K562 (cell line): ENCODE measurements at regions not wholly inside any gene's neighbourhood (a gene's known extent, or its start where the extent isn't known, plus 50 kb on each side); places are given as distances from the start of the nearest gene placed in this dataset.

Source experiments
- ATAC-seq: fragments of 200-7000 bp; cut with Tn5 transposase; 3 replicates; pipeline ENCODE4 v1.9.1; 2020; ENCODE audit warnings: moderate library complexity
- BruUV-seq: library from RNA; stranded (reverse); fragments of 400-500 nt; replicated peaks from 2 replicates; lab custom pipeline; 2021; lab: Mats Ljungman, UMichigan
- CTCF ChIA-PET: fragments of 300-600 bp; formaldehyde crosslinking; extraction: SDS; loops from one replicate; lab custom pipeline; 2021; ENCODE audit warnings: low intra/inter-chr PET ratio; lab: Yijun Ruan, JAX
- POLR2A ChIA-PET: fragments of 300-600, 350-650 bp; sonication (Branson Sonifier 250); formaldehyde crosslinking; extraction: SDS; loops from one replicate; lab custom pipeline; 2021; ENCODE audit warnings: antibody characterized with exemption, inconsistent platforms; lab: Yijun Ruan, JAX
- DNase-seq, 4 experiments: peaks; one replicate each; pipeline versions ENCODE4 v3.0.0 to v3.0.0-alpha.2; 2011 to 2018; ENCODE audit warnings: low spot score in 3 of 4, mixed read lengths in 3 of 4; ENCODE audit errors: extremely low read depth in 1 of 4
- FAIRE-seq: peaks from 2 replicates; lab custom pipeline; 2011; peaks lifted over from hg19 to GRCh38; lab: Jason Lieb, UNC
- H2AFZ ChIP-seq: 2 replicates; pipeline ENCODE4 v1.6.0; 2011; ENCODE audit warnings: low read depth, low read length, control low read depth, inconsistent platforms
- H3K27ac ChIP-seq: fragments of 200-600 bp; 3 replicates; pipeline ENCODE4 v1.8.0; 2011; ENCODE audit warnings: low read depth, mild to moderate bottlenecking, control low read depth, inconsistent platforms, low read length, moderate library complexity, mixed read lengths; ENCODE audit errors: extremely low read depth
- H3K27me3 ChIP-seq, 2 experiments: fragments of 300-600 bp in 1 of 2; 2 replicates in 1 of 2; 3 replicates in 1 of 2; pipeline versions ENCODE4 v1.6.0 to v1.8.0; 2011; ENCODE audit warnings: inconsistent platforms in 2 of 2, low read length in 2 of 2, mild to moderate bottlenecking in 1 of 2, mixed read lengths in 1 of 2, moderate library complexity in 1 of 2; ENCODE audit not compliant: control insufficient read depth in 2 of 2, insufficient read depth in 2 of 2
- H3K36me3 ChIP-seq: fragments of 300-600 bp; 3 replicates; pipeline ENCODE4 v1.8.0; 2011; ENCODE audit warnings: mild to moderate bottlenecking, low read length, inconsistent platforms; ENCODE audit not compliant: control insufficient read depth, insufficient read depth
- H3K4me1 ChIP-seq, 2 experiments: fragments of 200-600 bp in 1 of 2; replicated peaks in 1 of 2; 2 replicates in 1 of 2; 3 replicates in 1 of 2; pipeline versions ENCODE4 v1.5.1 to v1.8.0; 2011; ENCODE audit warnings: inconsistent platforms in 2 of 2, low read length in 2 of 2, mild to moderate bottlenecking in 1 of 2, mixed read lengths in 1 of 2, moderate library complexity in 1 of 2; ENCODE audit not compliant: control insufficient read depth in 2 of 2, insufficient read depth in 2 of 2
- H3K4me2 ChIP-seq: 2 replicates; pipeline ENCODE4 v1.6.1; 2011; ENCODE audit warnings: low read length, control low read depth, inconsistent platforms, mixed read lengths; ENCODE audit not compliant: insufficient read depth
- H3K4me3 ChIP-seq: fragments of 200-600 bp; sonication (generic), shearing (Covaris generic); 2 replicates; pipeline ENCODE4 v1.5.1; 2016; ENCODE audit warnings: control low read depth, inconsistent platforms
- H3K79me2 ChIP-seq: fragments of 200-600 bp; 3 replicates; pipeline ENCODE4 v1.8.0; 2011; ENCODE audit warnings: low read length, inconsistent platforms; ENCODE audit not compliant: control insufficient read depth, insufficient read depth
- H3K9ac ChIP-seq, 2 experiments: 2 replicates each; pipeline versions ENCODE4 v1.6.0 to v1.6.1; 2011; ENCODE audit warnings: low read depth in 2 of 2, low read length in 2 of 2, control low read depth in 1 of 2, inconsistent platforms in 1 of 2, mild to moderate bottlenecking in 1 of 2, mixed read lengths in 1 of 2; ENCODE audit not compliant: insufficient read depth in 1 of 2
- H3K9me1 ChIP-seq: one replicate; pipeline ENCODE4 v1.6.0; 2011; ENCODE audit warnings: inconsistent platforms, mild to moderate bottlenecking, low read length, moderate library complexity; ENCODE audit not compliant: control insufficient read depth, insufficient read depth
- H3K9me3 ChIP-seq: replicated peaks from 2 replicates; pipeline ENCODE4 v1.5.1; 2011; ENCODE audit warnings: low read depth, low read length, inconsistent platforms; ENCODE audit not compliant: control insufficient read depth, insufficient read depth
- H4K20me1 ChIP-seq: replicated peaks from 2 replicates; pipeline ENCODE4 v1.6.1; 2011; ENCODE audit warnings: low read length, inconsistent platforms, mixed read lengths; ENCODE audit not compliant: control insufficient read depth, insufficient read depth
- BMI1 ChIP-seq: fragments of 150-350 bp; IDR thresholded peaks from 2 replicates; pipeline ENCODE4 v1.6.1; 2014; ENCODE audit warnings: low read length
- CREBBP ChIP-seq: IDR thresholded peaks from one replicate; pipeline ENCODE4 v1.6.1; 2012; ENCODE audit warnings: low read depth, mild to moderate bottlenecking, control low read depth, inconsistent platforms, low read length
- FIP1L1 ChIP-seq: fragments of 200-400 bp; formaldehyde crosslinking; IDR thresholded peaks from 2 replicates; pipeline ENCODE4 v1.6.1; 2018; ENCODE audit warnings: mild to moderate bottlenecking, low read depth, low read length; ENCODE audit not compliant: poor library complexity, severe bottlenecking
- MCM5 ChIP-seq: fragments of 450-650 bp; IDR thresholded peaks from 2 replicates; pipeline ENCODE4 v1.6.1; 2016; ENCODE audit warnings: low read depth
- MCM7 ChIP-seq, 2 experiments: fragments of 450-650 bp; IDR thresholded peaks; 2 replicates each; pipeline ENCODE4 v1.6.1; 2016 to 2018
- OTX1 ChIP-seq: fragments of 450-650 bp; formaldehyde crosslinking; IDR thresholded peaks from 2 replicates; pipeline ENCODE4 v1.4.0; 2022; ENCODE audit warnings: mild to moderate bottlenecking
- PHB2 ChIP-seq: fragments of 450-650 bp; IDR thresholded peaks from 2 replicates; pipeline ENCODE4 v1.6.1; 2017; ENCODE audit warnings: low read depth
- PRDM10 ChIP-seq: fragments of 450-650 bp; IDR thresholded peaks from 2 replicates; pipeline ENCODE4 v1.6.1; 2018; ENCODE audit not compliant: partially characterized antibody
- PTBP1 ChIP-seq: fragments of 200-400 bp; formaldehyde crosslinking; IDR thresholded peaks from 2 replicates; pipeline ENCODE4 v1.6.1; 2017; ENCODE audit warnings: low read depth, low read length
- RAD21 ChIP-seq, 2 experiments: fragments of 250-450 bp in 1 of 2; fragments of 450-650 bp in 1 of 2; sonication (Bioruptor Pico) in 1 of 2; formaldehyde crosslinking in 1 of 2; IDR thresholded peaks in 1 of 2; conservative IDR thresholded peaks in 1 of 2; 2 replicates each; pipeline versions ENCODE4 v1.4.0 to v1.8.0; 2020 to 2022; ENCODE audit warnings: mild to moderate bottlenecking in 2 of 2, moderate library complexity in 1 of 2
- SMAD4 ChIP-seq: fragments of 250-450 bp; sonication (Bioruptor Pico); conservative IDR thresholded peaks from 2 replicates; pipeline ENCODE4 v1.8.0; 2021; ENCODE audit warnings: inconsistent platforms, mild to moderate bottlenecking, moderate library complexity
- SMC3 ChIP-seq: conservative IDR thresholded peaks from 2 replicates; pipeline ENCODE4 v1.6.1; 2011; ENCODE audit warnings: low read depth, low read length, improper control_type of control experiment; ENCODE audit not compliant: insufficient read depth
- THRA ChIP-seq: fragments of 450-650 bp; IDR thresholded peaks from 2 replicates; pipeline ENCODE4 v1.6.1; 2017; ENCODE audit warnings: mild to moderate bottlenecking, moderate library complexity
- ZFP30 ChIP-seq: fragments of 250-450 bp; sonication (Bioruptor Pico); IDR thresholded peaks from 2 replicates; pipeline ENCODE4 v1.8.0; 2022; ENCODE audit warnings: moderate library complexity, mild to moderate bottlenecking, inconsistent platforms, borderline replicate concordance
- ZFX ChIP-seq: sonication (generic); formaldehyde crosslinking; IDR thresholded peaks from 2 replicates; pipeline ENCODE4 v1.8.0; 2022; ENCODE audit warnings: mild to moderate bottlenecking, missing genetic modification reagents, moderate library complexity
- ZNF12 ChIP-seq: sonication (generic); formaldehyde crosslinking; IDR thresholded peaks from 2 replicates; pipeline ENCODE4 v1.4.0; 2020; ENCODE audit warnings: mild to moderate bottlenecking, missing genetic modification reagents
- ZNF695 ChIP-seq: fragments of 450-650 bp; formaldehyde crosslinking; IDR thresholded peaks from 2 replicates; pipeline ENCODE4 v1.4.0; 2020; ENCODE audit warnings: mild to moderate bottlenecking, moderate library complexity
- ZNF780A ChIP-seq: fragments of 250-450 bp; sonication (Bioruptor Pico); IDR thresholded peaks from 2 replicates; pipeline ENCODE4 v1.5.0; 2021; ENCODE audit warnings: mild to moderate bottlenecking
- WGBS: fragments of 100-300 bp; shearing (Covaris generic); methylation state at CpG from one replicate; pipeline ENCODE4 v1.1.6; 2016; ENCODE audit warnings: low coverage, mixed read lengths; ENCODE audit not compliant: insufficient coverage; ENCODE audit errors: missing lambda C conversion rate; 5-methylcytosine and 5-hydroxymethylcytosine counted together
- in situ Hi-C: fragments of 300-500 bp; cut with MboI; formaldehyde crosslinking; loops from 4 replicates; pipeline ENCODE4 v1.15.0; 2018; ENCODE audit warnings: inconsistent platforms, mixed read lengths
- intact Hi-C: fragments of 100-400 bp; cut with micrococcal nuclease; formaldehyde crosslinking; loops from 2 replicates; pipeline ENCODE4 v1.14.2; 2022

- no peak overlapping the region for H2AFZ ChIP-seq
- H3K27me3 ChIP-seq, result peaks cover 43 to 61% of the 10 kb centered on the region in 2 experiments
- no peaks in the 10 kb centered on the region for H3K79me2 ChIP-seq
- no peak for DNase-seq
- H3K4me1 ChIP-seq, result no peaks in the 10 kb centered on the region
- ChIA-PET POLR2A (interaction anchor here (0.9 to 1.4 kb wide), 3 partner anchors 12 to 29 kb away, joined by 3 to 4 read pairs (median 4); no protein-coding TSS in a partner anchor), CTCF (no interaction called here)
- no peaks in the 10 kb centered on the region; the same call in 1 of the 2 replicates for H4K20me1 ChIP-seq
- intact Hi-C loops, result no loop called here
- no peak for TF ChIP-seq BMI1
- TF ChIP-seq FIP1L1, result no peak
- TF ChIP-seq THRA, result no peak
- TF ChIP-seq SMC3, result no peak
- TF ChIP-seq ZNF695 (CRISPR knock-in tag), result no peak
- no peak for TF ChIP-seq ZNF780A (CRISPR knock-in tag)
- TF ChIP-seq PHB2, result no peak
- TF ChIP-seq ZNF12 (CRISPR knock-in tag), result no peak
- TF ChIP-seq RAD21 (CRISPR knock-in tag; conservative IDR thresholded peaks at IDR 0.05 in 1 of 2, IDR thresholded peaks at IDR 0.05 in 1 of 2), result no peak
- TF ChIP-seq SMAD4 (CRISPR knock-in tag), result no peak
- TF ChIP-seq OTX1, result no peak
- TF ChIP-seq ZFP30 (CRISPR knock-in tag), result no peak
- TF ChIP-seq PTBP1, result no peak
- TF ChIP-seq MCM7 (IDR thresholded peaks at IDR 0.05), result no peak
- TF ChIP-seq CREBBP, result no peak
- no peak for TF ChIP-seq MCM5
- no peak for TF ChIP-seq PRDM10
- TF ChIP-seq ZFX (CRISPR knock-in tag), result no peak
- no TSS peak for BruUV-seq
- no peak overlapping the region for H3K4me3 ChIP-seq
- H3K4me2 ChIP-seq, result no peak overlapping the region
- H3K36me3 ChIP-seq, result no peaks in the 10 kb centered on the region
- H3K9me3 ChIP-seq, result no peaks in the 10 kb centered on the region
- no peaks in the 10 kb centered on the region for H3K9me1 ChIP-seq
- in situ Hi-C loops, result no loop called here
- ATAC-seq, result no peak
- no peak for FAIRE-seq
- peak overlapping the region in 1 of 2 experiments; percentile 18; a peak in 1 of 4 replicates for H3K9ac ChIP-seq
- H3K27ac ChIP-seq, result no peak overlapping the region
- WGBS, result 2% methylated on average over 18 of the region's 19 CpGs
Observed at GRCh38 chr1:181206979-181207790, 118.7 kb downstream of the IER5 start.
